GM19324 (cell line): ENCODE measurements at regions not wholly inside any gene's neighbourhood (a gene's known extent, or its start where the extent isn't known, plus 50 kb on each side); places are given as distances from the start of the nearest gene placed in this dataset.

Source experiments
- ATAC-seq: cut with Tn5 transposase; IDR thresholded peaks from one replicate; pipeline ENCODE4 v1.9.1; 2021; ENCODE audit warnings: mild to moderate bottlenecking, moderate library complexity; ENCODE audit not compliant: unreplicated experiment, low FRiP score

DNA sequence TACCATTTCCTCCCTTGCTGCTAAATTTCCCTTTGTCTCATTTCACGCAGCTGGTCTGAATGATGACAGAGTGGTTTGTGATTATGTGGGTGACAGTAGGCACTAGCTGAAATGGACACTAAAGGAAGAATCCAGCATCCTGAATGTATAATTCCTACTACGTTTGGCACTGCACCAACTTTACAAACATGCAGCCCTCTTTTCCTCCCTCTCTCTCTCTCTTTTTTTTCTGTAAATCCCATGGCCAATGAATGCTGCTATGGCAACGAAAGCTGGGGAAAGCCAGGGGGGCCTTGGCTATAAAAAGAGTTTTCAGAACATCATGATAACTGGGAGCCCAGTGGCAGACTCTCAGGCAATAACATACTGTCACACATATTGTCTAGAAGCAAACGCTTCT is 367.2 kb upstream of the AGTR1 start:
- no peak for ATAC-seq

DNA sequence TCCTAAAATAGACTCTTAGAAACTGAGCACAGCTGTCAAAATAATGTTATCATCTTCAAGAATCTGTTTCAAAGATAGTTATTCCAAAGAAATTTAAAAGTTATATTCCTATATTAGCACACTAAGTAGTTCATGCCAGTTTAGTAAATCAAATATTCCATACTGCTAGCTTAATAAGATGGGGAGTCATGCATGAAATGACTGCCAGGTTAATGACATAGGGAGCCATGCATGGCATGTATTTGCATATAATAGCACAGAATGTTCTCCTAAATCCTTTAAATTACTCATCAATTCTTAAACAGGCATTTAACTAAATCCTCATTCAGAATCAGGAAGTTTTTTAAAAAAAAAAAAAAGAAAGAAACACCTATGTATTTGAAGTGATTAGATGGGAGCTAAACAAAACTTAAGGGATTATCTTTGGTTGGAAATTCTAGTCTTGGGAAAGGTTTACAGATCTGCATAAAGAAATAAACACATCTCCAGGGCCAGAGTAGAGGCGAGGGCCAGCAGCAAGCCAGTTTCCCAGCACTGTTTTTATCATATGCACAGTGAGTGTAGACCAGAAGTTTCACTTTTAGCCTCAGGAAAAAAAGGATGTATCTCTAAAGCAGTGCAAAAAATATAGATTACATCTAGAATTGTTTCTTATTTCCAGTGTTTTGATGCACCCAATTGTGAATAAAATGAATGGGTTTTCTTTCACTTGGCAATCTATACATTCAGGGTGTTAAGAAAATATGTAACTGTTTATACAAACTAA is 366.4 kb upstream of the AGTR1 start:
- ATAC-seq: no peak

DNA sequence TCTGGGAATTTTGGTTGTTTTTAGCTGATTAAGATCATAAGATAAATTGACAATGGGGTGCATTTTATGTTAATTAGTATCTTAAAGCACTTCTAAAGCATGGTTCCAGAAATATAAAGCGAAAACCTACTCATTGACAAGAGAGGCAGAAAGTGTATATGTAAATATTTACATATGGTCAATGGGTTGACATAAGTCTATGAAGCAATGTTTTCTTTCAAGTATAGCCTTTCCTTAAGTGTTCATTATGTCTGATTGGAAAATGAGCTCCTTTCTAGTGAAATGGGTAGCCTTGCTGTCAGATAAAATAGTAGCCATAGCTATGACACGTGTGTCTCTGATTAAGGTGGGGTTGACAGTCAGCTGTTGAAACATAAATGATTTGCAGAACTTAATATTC is 365.2 kb upstream of the AGTR1 start:
- no peak for ATAC-seq

DNA sequence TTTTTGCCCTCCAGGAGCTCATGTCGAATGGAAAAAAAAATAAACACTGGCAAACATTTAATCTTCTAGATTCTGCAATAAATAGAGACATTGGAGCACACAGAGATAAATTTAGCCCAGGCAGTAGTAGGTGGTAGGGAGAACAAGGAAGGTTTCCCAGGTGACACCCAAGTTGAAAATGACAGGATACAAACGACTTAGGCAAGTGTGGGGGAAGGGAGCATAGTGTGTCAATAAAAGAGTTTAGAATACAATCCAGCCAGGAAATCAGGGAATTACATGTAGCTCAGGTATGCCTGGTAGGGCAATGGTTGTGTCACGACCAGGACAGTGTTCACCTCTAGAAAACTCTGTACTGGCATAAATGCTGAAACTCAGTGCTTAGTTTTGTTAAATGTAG is 364.6 kb upstream of the AGTR1 start:
- no peak for ATAC-seq

DNA sequence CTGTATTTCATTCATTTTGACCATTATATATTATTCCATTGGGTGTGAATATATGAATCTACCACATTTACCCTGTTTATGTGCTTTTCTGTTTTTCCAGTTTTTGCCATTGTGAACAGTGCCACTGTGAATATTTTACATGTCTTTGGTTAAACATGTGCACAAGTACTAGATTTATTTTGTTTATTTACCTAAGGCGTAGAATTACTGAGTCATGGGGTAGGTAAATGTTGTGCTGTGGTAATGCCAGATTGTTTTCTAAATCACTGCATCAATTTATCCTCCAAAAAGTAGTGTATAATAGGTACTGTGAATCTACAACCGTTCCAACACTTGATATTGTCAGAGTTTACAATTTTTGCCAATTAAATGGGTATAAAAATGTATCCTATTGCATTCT is 362.1 kb upstream of the AGTR1 start:
- ATAC-seq: no peak

GRCh38 chr3:148343416-148343815 is 354.3 kb upstream of the AGTR1 start:
- no peak for ATAC-seq

DNA sequence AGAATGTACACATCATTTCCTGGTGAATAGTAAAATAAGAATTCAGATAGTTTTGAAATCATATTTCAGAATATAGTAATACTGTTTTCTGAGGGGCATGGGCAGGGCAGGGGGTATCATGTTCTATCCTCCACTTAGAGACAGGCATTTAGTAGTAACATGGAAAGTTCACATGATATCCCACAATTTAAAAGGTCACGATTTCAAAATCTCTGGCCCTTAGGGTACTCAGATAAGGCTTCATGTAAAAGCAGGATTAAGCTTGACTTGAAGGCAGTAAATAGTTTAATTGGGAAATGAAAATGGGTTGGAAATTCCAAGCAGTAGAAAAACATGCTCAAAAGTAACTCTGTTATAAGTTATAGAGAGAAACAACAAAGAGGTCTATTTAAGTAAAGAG is 353.2 kb upstream of the AGTR1 start:
- ATAC-seq: no peak

DNA sequence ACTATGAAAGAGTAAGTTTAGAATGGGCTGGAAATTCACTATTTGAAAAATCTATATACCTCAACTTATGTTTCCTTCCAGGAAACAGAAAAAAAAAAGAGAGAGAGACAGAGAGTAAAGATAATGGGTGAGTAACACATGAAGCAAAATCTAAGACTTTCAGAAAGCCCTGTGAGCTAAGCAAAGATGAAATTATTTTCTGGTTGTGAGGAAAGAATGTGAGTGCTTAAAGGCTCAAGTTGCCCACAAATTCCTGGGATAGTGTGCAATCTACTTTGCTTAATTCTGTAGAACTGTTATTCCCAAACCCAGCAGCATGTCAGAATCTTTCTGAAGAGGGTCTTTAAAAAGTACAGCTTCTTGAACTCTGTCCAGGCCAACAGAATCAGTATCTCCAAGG is 337.7 kb upstream of the AGTR1 start:
- no peak for ATAC-seq

DNA sequence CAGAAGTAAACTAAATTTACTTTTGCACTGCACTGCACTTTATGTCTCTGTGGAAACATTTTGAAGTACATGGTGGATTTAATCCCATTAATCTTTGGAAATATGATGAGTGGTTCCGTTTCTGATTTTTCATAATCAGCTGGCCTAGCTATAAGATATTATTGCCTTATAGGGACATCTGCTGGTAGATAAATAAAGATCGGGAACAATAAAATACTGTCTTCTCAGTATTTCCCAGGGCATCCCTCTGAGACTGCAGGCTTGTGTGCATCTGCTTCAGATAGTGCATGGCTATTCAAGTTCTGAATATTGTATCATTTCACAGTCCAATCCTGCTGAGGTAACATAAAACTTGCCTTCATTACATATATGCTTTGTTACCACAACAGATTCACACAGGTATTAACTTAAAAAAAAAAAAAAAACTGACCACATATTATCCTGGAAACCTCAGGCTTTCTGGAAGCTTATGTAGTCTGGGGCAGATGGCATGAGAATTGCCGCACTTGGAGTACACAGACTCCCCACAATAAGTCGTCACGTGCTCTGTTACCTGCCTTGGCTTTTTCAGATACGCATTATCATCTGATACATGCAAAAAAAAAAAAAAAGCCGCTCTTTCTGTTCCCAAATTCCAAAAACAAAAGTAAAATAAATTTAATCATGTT is 330.8 kb upstream of the AGTR1 start:
- ATAC-seq: no peak

GRCh38 chr3:148367756-148368155 is 329.9 kb upstream of the AGTR1 start:
- no peak for ATAC-seq

DNA sequence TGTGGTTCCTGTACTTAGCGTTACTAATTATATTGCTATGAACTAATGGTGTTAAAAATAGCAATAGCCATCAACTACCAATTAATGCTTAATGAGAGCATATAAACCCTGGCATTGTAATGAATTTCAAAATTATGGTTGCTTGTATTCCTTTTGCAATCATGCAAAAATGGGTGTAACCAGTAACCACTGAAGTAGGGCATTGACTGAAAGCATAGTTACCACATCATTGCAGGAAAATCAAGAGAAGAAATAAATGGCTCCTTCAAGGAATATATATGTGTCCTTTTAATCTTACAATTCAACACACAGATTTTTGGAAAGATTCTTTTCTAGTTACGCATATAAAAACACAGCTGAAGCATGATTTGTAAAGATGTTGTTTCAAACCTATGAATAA is 328.3 kb upstream of the AGTR1 start:
- ATAC-seq: no peak

GRCh38 chr3:148372206-148372875 is 325.4 kb upstream of the AGTR1 start:
- ATAC-seq: no peak

GRCh38 chr3:148373961-148374360 is 323.7 kb upstream of the AGTR1 start:
- ATAC-seq: no peak

GRCh38 chr3:148379763-148380382 is 317.8 kb upstream of the AGTR1 start:
- peak; percentile 82 for ATAC-seq

GRCh38 chr3:148381051-148381450 is 316.7 kb upstream of the AGTR1 start:
- no peak for ATAC-seq

- no peak for ATAC-seq
These were observed 307.8 kb upstream of the AGTR1 start for GRCh38 chr3:148389916-148390315.

- ATAC-seq: no peak
These were observed 301.9 kb upstream of the AGTR1 start for GRCh38 chr3:148395821-148396220.

DNA sequence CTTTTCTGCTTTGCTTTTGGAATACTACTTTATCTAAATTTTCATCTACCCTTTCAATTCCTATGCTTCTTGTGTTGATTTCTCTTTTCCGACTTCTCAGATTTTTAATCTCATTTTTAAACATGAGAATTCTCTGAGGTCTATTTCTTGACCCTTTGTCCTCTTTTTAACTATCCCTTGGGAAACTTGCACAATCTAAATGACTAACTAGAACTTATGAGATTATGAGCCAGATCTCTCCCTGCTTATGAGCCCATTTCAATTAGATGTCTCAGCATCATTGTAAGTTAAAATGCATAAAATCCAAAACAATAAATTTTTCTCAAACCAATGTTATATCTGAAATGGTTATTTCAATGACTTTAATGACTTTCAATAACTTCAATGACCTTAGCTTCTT is 296.9 kb upstream of the AGTR1 start:
- ATAC-seq: no peak

DNA sequence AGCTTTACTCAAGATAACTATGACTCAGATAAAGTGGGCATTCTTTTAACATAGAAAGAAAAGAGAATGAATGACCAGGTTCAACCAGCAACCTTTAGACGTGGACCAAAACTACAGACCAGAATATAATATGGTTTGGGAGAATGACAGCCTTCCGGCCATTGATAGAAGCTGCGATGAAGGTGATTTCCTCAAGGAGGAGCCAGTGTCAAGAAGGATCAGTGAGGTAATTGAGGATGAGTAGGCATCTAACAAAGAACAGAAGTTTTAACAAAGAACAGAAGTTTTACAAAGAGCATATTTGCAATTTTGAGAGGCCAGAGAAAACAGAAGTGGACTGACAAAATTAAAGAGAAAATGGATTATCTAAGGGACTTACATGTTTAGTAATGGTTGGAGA is 289.0 kb upstream of the AGTR1 start:
- no peak for ATAC-seq

- ATAC-seq: no peak
These were observed 277.5 kb upstream of the AGTR1 start for GRCh38 chr3:148420242-148420641.

DNA sequence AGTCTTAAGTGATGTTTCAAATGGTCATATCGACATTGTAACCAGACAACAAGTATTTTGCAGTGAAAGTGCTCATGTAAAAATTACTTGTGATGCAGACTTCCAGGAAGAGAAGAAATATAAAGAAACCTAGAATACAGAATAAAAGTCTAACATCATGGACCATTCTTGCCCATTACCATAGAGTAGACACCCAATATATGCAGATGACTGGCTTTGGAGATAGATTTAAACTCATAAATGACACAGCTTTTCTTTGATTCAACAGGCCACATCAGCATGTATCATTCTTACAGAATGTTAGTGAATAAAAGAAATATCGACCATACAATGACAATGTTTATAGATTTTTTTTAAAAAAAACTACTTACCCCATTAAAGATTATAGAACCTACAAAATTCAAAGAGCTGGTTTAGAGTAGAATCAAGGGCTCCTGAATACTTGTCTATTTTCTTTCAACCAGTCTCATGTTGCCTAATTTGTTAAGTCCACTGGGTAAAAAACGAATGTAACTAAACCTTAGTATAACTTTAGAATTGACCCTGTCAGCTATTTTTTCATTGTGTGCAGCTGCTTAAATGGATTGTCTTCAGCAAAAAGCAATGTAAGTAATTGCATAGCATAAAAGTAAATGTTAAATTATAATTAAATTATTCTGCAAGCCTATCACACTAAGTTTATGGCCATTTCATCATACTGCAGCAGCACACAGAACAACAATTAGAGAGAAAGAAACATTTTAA is 268.7 kb upstream of the AGTR1 start:
- no peak for ATAC-seq
